Pancreas (tissue), 10 donors: ENCODE measurements at regions not wholly inside any gene's neighbourhood (a gene's known extent, or its start where the extent isn't known, plus 50 kb on each side); places are given as distances from the start of the nearest gene placed in this dataset.
"Not testable (repeated sequence)": the region's sequence is repeated elsewhere in the genome, so short reads cannot be mapped to it uniquely, and the experiment has no call there.

Experiments
- ATAC-seq, 4 donors: fragments of 200-7000 bp; cut with Tn5 transposase; one replicate each; pipeline versions ENCODE4 v1.8.0 to v1.9.1; 2020; ENCODE audit warnings: mild to moderate bottlenecking in 4 of 4, moderate library complexity in 4 of 4
- DNase-seq, 6 donors: peaks; one replicate each; pipeline ENCODE4 v3.0.0-alpha.2; 2020
- FAIRE-seq: peaks from 2 replicates; lab custom pipeline; 2012; peaks lifted over from hg19 to GRCh38; lab: Jason Lieb, UNC
- H3K27ac ChIP-seq, 4 donors: fragments of 200-600 bp; sonication (generic); 1 replicate in 3 of 4; 2 replicates in 1 of 4; pipeline versions ENCODE4 v1.5.0 to v1.8.0; 2020
- H3K27me3 ChIP-seq, 4 donors: fragments of 200-600 bp; one replicate each; pipeline ENCODE4 v1.8.0; 2021
- H3K36me3 ChIP-seq, 3 donors: fragments of 200-600 bp; sonication (generic) in 1 of 3; one replicate each; pipeline versions ENCODE4 v1.5.0 to v1.8.0; 2020 to 2021
- H3K4me1 ChIP-seq, 3 donors: fragments of 200-600 bp; one replicate each; pipeline ENCODE4 v1.8.0; 2021
- H3K4me3 ChIP-seq, 4 donors: fragments of 200-600 bp; sonication (generic) in 2 of 4; one replicate each; pipeline versions ENCODE4 v1.5.0 to v1.8.0; 2020 to 2021
- H3K9me3 ChIP-seq, 4 donors: fragments of 200-600 bp; one replicate each; pipeline ENCODE4 v1.8.0; 2021
- CTCF ChIP-seq, 4 donors: fragments of 200-600 bp; sonication (generic) in 3 of 4; IDR thresholded peaks; one replicate each; pipeline versions ENCODE4 v1.5.0 to v1.8.0; 2021; ENCODE audit warnings: antibody characterized with exemption in 4 of 4
- WGBS, 2 donors: extraction: QIAGEN DNeasy Blood & Tissue Kit; methylation state at CpG; one replicate each; pipeline ENCODE4 v1.1.7; 2013; 5-methylcytosine and 5-hydroxymethylcytosine counted together
- intact Hi-C, 3 donors: fragments of 100-400 bp; cut with DNase I; formaldehyde crosslinking; loops; one replicate each; pipeline versions ENCODE4 v1.11.1 to v1.14.2; 2022
- donor health status: healthy with polysubstance abuse.
- donor health status: DM: no; HTN: no; CAD: no; lungs with moderate emphysema.
- donor health status: DM: no; HTN: no; CAD: no.
- donor health status: control.
- donor health status: control.
- donor health status: Bipolar disorder and iron deficiency.
- donor health status: DM: yes; HTN: yes; CAD: no.
- donor health status: DM: no; HTN: no; CAD: no.
- donor health status: DM: no; HTN: no; CAD: no.
- donor health status: DM: yes; HTN: yes; CAD: no.

GRCh38 chr4:59704616-59705015 is 1495.5 kb upstream of the ADGRL3 start:
- no peak for TF ChIP-seq CTCF (IDR thresholded peaks at IDR 0.05)
- H3K36me3 ChIP-seq = no peaks in the 10 kb centered on the region
- no peak overlapping the region for H3K4me3 ChIP-seq
- DNase-seq (no peak), ATAC-seq (no peak), FAIRE-seq (no peak)
- intact Hi-C loops = no loop called here
- H3K9me3 ChIP-seq = no peaks in the 10 kb centered on the region
- no peaks in the 10 kb centered on the region for H3K27me3 ChIP-seq
- 88% methylated on average over 5 of the region's 5 CpGs for WGBS, 2 donors
- H3K4me1 ChIP-seq = no peaks in the 10 kb centered on the region
- no peak overlapping the region for H3K27ac ChIP-seq

- Histone ChIP-seq H3K27me3 (no peaks in the 10 kb centered on the region), H3K4me3 (no peak overlapping the region), H3K9me3 (no peaks in the 10 kb centered on the region), H3K36me3 (no peaks in the 10 kb centered on the region), H3K27ac (no peak overlapping the region), H3K4me1 (no peaks in the 10 kb centered on the region)
- intact Hi-C loops = no loop called here
- ATAC-seq (no peak), FAIRE-seq (no peak), DNase-seq (no peak)
- no peak for TF ChIP-seq CTCF (IDR thresholded peaks at IDR 0.05)
- 84 to 90% methylated on average over 1 of the region's 1 CpG for WGBS, 2 donors
Measured at GRCh38 chr4:59712470-59712869, 1487.7 kb upstream of the ADGRL3 start.

- H3K27me3 ChIP-seq, intact Hi-C loops, H3K4me1 ChIP-seq, H3K4me3 ChIP-seq, H3K36me3 ChIP-seq, H3K9me3 ChIP-seq, ATAC-seq, FAIRE-seq, H3K27ac ChIP-seq: not testable (repeated sequence)
- WGBS, 2 donors = 78 to 90% methylated on average over 9 of the region's 9 CpGs
- DNase-seq = peak in 1 of 6 donors; percentile 27
Measured at GRCh38 chr4:59724286-59724685, 1475.8 kb upstream of the ADGRL3 start.

- H3K27ac ChIP-seq = no peak overlapping the region
- 88 to 89% methylated on average over 1 of the region's 1 CpG for WGBS, 2 donors
- FAIRE-seq (peak; percentile 98), DNase-seq (no peak), ATAC-seq (no peak)
- no peak for TF ChIP-seq CTCF (IDR thresholded peaks at IDR 0.05)
- H3K36me3 ChIP-seq = no peaks in the 10 kb centered on the region
- no peak overlapping the region for H3K4me3 ChIP-seq
- no peaks in the 10 kb centered on the region for H3K4me1 ChIP-seq
- H3K9me3 ChIP-seq = no peaks in the 10 kb centered on the region
- H3K27me3 ChIP-seq = no peaks in the 10 kb centered on the region
- intact Hi-C loops = no loop called here
Measured at GRCh38 chr4:59727745-59728144, 1472.4 kb upstream of the ADGRL3 start.

- no peak for FAIRE-seq
- Histone ChIP-seq H3K9me3 (no peaks in the 10 kb centered on the region), H3K27me3 (no peaks in the 10 kb centered on the region), H3K4me1 (no peaks in the 10 kb centered on the region), H3K27ac (no peak overlapping the region), H3K4me3 (no peak overlapping the region), H3K36me3 (no peaks in the 10 kb centered on the region)
- ATAC-seq = no peak
- TF ChIP-seq CTCF (IDR thresholded peaks at IDR 0.05) = no peak
- 58 to 72% methylated on average over 1 of the region's 1 CpG for WGBS, 2 donors
- no peak for DNase-seq
- intact Hi-C loops = no loop called here
Measured at GRCh38 chr4:59728496-59728895, 1471.6 kb upstream of the ADGRL3 start.

- Histone ChIP-seq H3K4me3 (no peak overlapping the region), H3K27me3 (no peaks in the 10 kb centered on the region), H3K27ac (no peak overlapping the region), H3K9me3 (no peaks in the 10 kb centered on the region), H3K4me1 (no peaks in the 10 kb centered on the region), H3K36me3 (no peaks in the 10 kb centered on the region)
- DNase-seq = no peak
- no peak for ATAC-seq
- intact Hi-C loops = no loop called here
- FAIRE-seq = no peak
- no peak for TF ChIP-seq CTCF (IDR thresholded peaks at IDR 0.05)
- WGBS, 2 donors = 70 to 83% methylated on average over 2 of the region's 2 CpGs
Measured at GRCh38 chr4:59729321-59729720, 1470.8 kb upstream of the ADGRL3 start.
